Stimulated activated CD4-positive, alpha-beta T cell treated with anti-CD3 and anti-CD28 coated beads, Interleukin-15, amount 100 ng/mL, for 24 hours (primary cell): ENCODE measurements at regions not wholly inside any gene's neighbourhood (a gene's known extent, or its start where the extent isn't known, plus 50 kb on each side); places are given as distances from the start of the nearest gene placed in this dataset.
"Not testable (repeated sequence)": the region's sequence is repeated elsewhere in the genome, so short reads cannot be mapped to it uniquely, and the experiment has no call there.

Experiments used
- DNase-seq: peaks from one replicate; pipeline ENCODE4 v3.0.0-alpha.2; 2020

- peak; percentile 2 for DNase-seq
These were observed 55.0 kb upstream of the PAK3 start for GRCh38 chrX:111041018-111041462.

- no peak for DNase-seq
These were observed 55.5 kb upstream of the PAK3 start for GRCh38 chrX:111040377-111041017.

GRCh38 chrX:111039606-111040005 is 56.4 kb upstream of the PAK3 start:
- DNase-seq = no peak

GRCh38 chrX:111035991-111036390 is 60.0 kb upstream of the PAK3 start:
- DNase-seq = no peak

- DNase-seq = no peak
These were observed 60.7 kb upstream of the PAK3 start for GRCh38 chrX:111035256-111035655.

GRCh38 chrX:111022998-111023397 is 73.0 kb upstream of the PAK3 start:
- not testable (repeated sequence) for DNase-seq

GRCh38 chrX:111020283-111020682 is 75.7 kb upstream of the PAK3 start:
- no peak for DNase-seq

- DNase-seq = no peak
These were observed 82.1 kb upstream of the PAK3 start for GRCh38 chrX:111013778-111014455.

- no peak for DNase-seq
These were observed 85.9 kb upstream of the PAK3 start for GRCh38 chrX:111010111-111010510.

- DNase-seq = no peak
These were observed 86.7 kb upstream of the PAK3 start for GRCh38 chrX:111009256-111009655.

GRCh38 chrX:111008126-111008525 is 87.9 kb upstream of the PAK3 start:
- DNase-seq = no peak

- DNase-seq = no peak
These were observed 88.8 kb upstream of the PAK3 start for GRCh38 chrX:111007238-111007637.

GRCh38 chrX:111006116-111006515 is 89.9 kb upstream of the PAK3 start:
- DNase-seq = no peak

GRCh38 chrX:111005166-111005565 is 90.8 kb upstream of the PAK3 start:
- no peak for DNase-seq

- no peak for DNase-seq
These were observed 92.9 kb upstream of the PAK3 start for GRCh38 chrX:111003118-111003517.

GRCh38 chrX:110992611-110993010 is 103.4 kb upstream of the PAK3 start:
- DNase-seq = peak; percentile 27

GRCh38 chrX:110989869-110990268 is 106.1 kb upstream of the PAK3 start:
- no peak for DNase-seq

GRCh38 chrX:110989447-110989846 is 106.5 kb upstream of the PAK3 start:
- DNase-seq = no peak

GRCh38 chrX:110987292-110987691 is 108.7 kb upstream of the PAK3 start:
- DNase-seq = no peak

GRCh38 chrX:110985470-110985869 is 110.5 kb upstream of the PAK3 start:
- DNase-seq = no peak

- DNase-seq = no peak
These were observed 113.0 kb upstream of the PAK3 start for GRCh38 chrX:110983024-110983423.

- DNase-seq = no peak
These were observed 129.2 kb upstream of the PAK3 start for GRCh38 chrX:110966839-110967238.

GRCh38 chrX:110966091-110966454 is 129.9 kb upstream of the PAK3 start:
- no peak for DNase-seq

GRCh38 chrX:110965409-110966090 is 130.4 kb upstream of the PAK3 start:
- no peak for DNase-seq
